GM11168 (cell line): ENCODE measurements at regions not wholly inside any gene's neighbourhood (a gene's known extent, or its start where the extent isn't known, plus 50 kb on each side); places are given as distances from the start of the nearest gene placed in this dataset.

Experiments used
- in situ Hi-C: fragments of 300-500 bp; cut with MboI; formaldehyde crosslinking; loops from one replicate; pipeline ENCODE4 v1.12.0; 2022; ENCODE audit warnings: low sequenced_read_pairs; ENCODE audit not compliant: unreplicated experiment

DNA sequence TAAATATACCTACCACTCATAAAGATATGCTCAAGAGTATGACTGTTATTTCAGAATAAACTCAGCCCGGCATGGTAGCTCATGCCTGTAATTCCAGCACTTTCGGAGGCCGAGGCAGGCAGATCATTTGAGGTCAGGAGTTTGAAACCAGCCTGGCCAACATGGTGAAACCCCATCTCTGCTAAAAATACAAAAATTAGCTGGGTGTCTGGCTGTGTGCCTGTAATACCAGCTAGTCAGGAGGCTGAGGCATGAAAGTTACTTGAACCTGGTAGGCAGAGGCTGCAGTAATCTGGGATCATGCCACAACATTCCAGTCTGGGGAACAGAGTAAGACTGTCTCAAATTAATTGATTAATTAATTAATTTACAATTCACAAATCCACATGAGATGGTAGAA is 208.2 kb upstream of the PDGFD start:
- in situ Hi-C loops: no loop called here

DNA sequence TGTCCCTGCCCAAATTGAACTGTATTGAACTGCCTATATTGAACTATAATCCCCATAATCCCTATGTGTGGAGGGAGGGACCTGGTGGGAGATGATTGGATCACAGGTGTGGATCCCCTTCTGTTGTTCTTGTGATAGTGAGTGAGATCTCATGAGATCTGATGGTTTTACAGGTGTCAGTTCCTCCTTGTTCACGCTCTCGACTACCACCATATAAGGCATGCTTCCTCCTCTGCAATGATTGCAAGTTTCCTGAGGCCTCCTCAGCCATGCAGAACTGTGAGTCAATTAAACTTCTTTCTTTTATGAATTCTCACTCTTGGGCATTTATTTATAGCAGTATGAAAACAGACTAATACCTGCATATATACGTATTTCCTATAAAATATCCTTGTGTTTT is 206.5 kb upstream of the PDGFD start:
- in situ Hi-C loops: no loop called here

- in situ Hi-C loops: no loop called here
Observed at GRCh38 chr11:104369761-104370160, 205.8 kb upstream of the PDGFD start.

- in situ Hi-C loops: no loop called here
Observed at GRCh38 chr11:104366321-104366734, 202.4 kb upstream of the PDGFD start.

DNA sequence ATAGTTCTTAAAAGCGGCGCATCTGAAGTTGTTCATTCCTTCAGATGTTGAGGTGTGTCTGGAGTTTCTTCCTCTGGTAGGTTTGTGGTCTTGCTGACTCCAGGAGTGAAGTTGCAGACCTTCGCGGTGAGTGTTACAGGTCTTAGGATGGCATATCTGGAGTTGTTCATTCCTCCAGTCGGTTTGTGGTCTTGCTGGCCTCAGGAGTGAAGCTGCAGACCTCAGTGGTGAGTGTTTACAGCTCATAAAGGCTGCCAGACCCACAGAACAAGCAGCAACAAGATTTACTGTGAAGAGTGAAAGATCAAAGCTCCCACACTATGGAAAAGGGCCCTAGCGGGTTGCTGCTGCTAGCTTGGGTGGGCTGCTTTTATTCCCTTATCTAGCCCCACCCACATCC is 201.7 kb upstream of the PDGFD start:
- in situ Hi-C loops: no loop called here

GRCh38 chr11:104361975-104362374 is 198.0 kb upstream of the PDGFD start:
- in situ Hi-C loops: no loop called here

- in situ Hi-C loops: no loop called here
Observed at GRCh38 chr11:104352036-104352435, 188.1 kb upstream of the PDGFD start.

- in situ Hi-C loops: loop anchor here (25.0 kb wide), 1 partner anchor 431 kb away; no protein-coding TSS in a partner anchor
Observed at GRCh38 chr11:104343578-104343977, 179.6 kb upstream of the PDGFD start.

GRCh38 chr11:104340590-104340989 is 176.6 kb upstream of the PDGFD start:
- in situ Hi-C loops: loop anchor here (25.0 kb wide), 1 partner anchor 428 kb away; no protein-coding TSS in a partner anchor

GRCh38 chr11:104339380-104339831 is 175.5 kb upstream of the PDGFD start:
- in situ Hi-C loops: loop anchor here (25.0 kb wide), 1 partner anchor 427 kb away; no protein-coding TSS in a partner anchor

DNA sequence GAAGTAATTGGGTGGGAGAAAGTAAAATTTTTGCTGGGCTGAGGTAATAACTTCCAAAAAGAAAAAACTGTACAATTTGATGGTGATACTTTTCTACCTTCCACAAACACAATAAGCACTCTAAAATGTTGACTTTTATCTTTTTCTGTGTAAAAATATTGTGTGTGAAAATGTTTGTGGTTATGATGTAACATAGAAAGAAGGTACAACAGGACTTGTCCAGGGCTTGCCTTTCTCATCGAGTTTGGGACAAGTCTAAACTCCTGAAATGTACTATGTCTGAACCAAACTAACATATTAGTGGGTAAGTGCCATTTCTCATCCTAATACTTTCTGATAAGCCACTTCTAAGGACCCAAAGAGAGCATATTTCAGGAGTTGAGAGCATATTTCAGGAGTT is 174.2 kb upstream of the PDGFD start:
- in situ Hi-C loops: loop anchor here (25.0 kb wide), 1 partner anchor 426 kb away; no protein-coding TSS in a partner anchor

GRCh38 chr11:104337273-104337672 is 173.3 kb upstream of the PDGFD start:
- in situ Hi-C loops: loop anchor here (25.0 kb wide), 1 partner anchor 425 kb away; no protein-coding TSS in a partner anchor

GRCh38 chr11:104333977-104334376 is 170.0 kb upstream of the PDGFD start:
- in situ Hi-C loops: loop anchor here (25.0 kb wide), 1 partner anchor 422 kb away; no protein-coding TSS in a partner anchor

- in situ Hi-C loops: loop anchor here (25.0 kb wide), 1 partner anchor 420 kb away; no protein-coding TSS in a partner anchor
Observed at GRCh38 chr11:104332110-104332509, 168.2 kb upstream of the PDGFD start.

- in situ Hi-C loops: loop anchor here (25.0 kb wide), 1 partner anchor 417 kb away; no protein-coding TSS in a partner anchor
Observed at GRCh38 chr11:104329078-104329665, 165.2 kb upstream of the PDGFD start.

DNA sequence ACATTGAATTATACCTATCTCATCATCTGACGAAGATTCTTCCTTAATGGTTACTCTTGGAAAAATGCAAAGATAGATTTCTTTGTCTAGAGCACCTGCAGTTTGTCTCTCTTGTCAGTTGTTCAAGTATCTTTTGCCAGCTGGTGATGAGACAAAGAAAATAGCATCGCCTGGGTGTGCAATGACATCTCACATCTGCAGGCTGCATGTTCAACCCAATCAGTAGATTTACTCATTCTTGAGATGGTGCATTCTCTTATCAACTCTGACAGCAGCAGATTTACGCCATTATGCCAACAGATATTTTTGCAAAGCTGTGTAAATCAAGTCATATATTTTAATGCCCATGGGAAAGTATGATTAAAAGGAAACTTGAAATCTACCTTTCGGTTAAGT is 164.6 kb upstream of the PDGFD start:
- in situ Hi-C loops: loop anchor here (25.0 kb wide), 1 partner anchor 416 kb away; no protein-coding TSS in a partner anchor

DNA sequence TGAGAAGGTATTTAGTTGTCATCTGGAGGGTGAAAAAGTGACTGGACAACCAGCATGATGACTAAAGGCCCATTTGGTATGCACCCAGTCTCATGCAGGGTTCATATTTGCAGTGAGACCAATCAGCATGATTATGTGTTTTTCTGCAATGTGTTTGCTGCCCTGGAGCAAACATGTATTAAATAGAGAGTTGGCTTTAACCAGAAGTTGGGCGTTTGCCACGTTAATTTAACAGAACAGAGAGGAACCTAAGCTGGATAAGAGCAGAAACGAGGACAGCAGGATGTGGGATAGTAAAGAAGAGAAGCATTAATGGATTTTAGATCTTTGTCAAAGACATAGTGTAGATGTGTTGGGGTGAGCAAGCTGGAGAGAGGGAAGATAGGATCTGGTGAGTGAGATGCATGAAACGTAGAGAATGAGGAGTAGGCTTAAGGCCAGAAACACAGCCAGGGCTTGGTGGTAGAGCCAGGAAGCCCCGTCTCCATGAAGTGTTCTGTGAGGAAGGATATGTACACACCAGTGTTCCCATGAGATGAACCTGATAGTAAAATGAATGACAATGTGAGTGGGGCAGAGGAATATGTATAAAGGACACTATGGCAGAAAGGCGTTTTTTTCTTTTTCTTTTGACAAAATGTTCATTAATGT is 164.0 kb upstream of the PDGFD start:
- in situ Hi-C loops: loop anchor here (25.0 kb wide), 1 partner anchor 416 kb away; no protein-coding TSS in a partner anchor

GRCh38 chr11:104325093-104325492 is 161.1 kb upstream of the PDGFD start:
- in situ Hi-C loops: loop anchor here (25.0 kb wide), 1 partner anchor 413 kb away; no protein-coding TSS in a partner anchor

DNA sequence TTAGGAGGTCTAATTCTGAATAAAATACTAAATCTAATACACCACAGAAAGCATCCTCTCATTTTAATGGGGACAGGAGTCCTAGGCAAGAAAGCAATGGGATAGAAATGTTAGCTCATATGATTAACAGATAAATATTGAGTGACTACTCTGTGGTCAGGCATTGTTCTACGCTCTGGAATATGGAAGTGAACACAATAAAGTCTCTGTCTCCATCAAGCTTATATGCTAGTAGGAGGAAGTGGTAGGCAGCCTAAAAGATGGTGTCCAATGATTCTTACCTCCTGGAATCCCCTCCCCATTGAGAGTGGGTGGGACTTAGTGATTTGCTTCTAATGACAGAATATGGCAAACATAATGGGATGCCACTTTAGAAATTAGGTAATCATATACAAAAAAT is 160.3 kb upstream of the PDGFD start:
- in situ Hi-C loops: no loop called here

DNA sequence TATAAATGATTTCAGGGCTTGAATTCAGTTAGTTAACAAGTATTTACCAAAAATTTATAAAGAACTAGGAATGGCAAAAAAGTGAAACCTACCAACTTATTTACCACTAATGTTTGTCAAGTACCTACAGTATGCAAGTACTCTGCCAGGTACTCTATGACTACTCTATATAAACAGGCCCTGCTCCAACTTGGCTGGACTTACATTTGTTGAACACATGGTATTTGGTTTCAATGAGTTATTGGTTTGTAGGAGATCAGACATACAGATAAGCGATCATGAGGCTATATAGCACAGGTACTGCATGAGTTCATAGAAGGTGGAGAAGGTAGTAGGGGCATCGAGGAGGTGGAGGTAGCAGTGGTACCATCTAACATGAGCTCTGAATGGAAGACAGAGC is 159.9 kb upstream of the PDGFD start:
- in situ Hi-C loops: no loop called here

DNA sequence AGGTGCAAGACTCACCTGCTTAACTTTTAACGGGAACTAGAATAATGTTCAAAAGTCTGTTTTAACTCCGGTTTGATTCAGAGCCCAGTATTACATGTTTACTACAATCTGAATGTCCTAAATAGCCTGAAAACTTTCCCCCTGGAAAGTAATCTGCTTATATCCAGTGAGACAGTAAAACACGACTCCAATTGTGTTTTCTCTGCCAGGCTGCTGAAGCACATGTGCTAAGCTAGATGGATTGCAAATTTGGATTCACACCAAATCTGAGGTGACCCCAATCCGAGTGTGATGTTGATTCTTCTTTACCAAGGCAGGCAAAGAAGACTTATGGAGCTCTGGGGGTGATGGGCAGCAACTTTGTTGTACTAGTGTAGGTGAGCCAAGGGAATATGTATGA is 158.7 kb upstream of the PDGFD start:
- in situ Hi-C loops: no loop called here
